ENCODE measurements at regions not wholly inside any gene's neighbourhood (a gene's known extent, or its start where the extent isn't known, plus 50 kb on each side); places are given as distances from the start of the nearest gene placed in this dataset.
"Not testable (repeated sequence)": the region's sequence is repeated elsewhere in the genome, so short reads cannot be mapped to it uniquely, and the experiment has no call there.

- H3K27ac Mint-ChIP-seq, result no peak overlapping the region
- no peaks in the 10 kb centered on the region for H3K36me3 Mint-ChIP-seq
- no peak for DNase-seq (ENCODE audit: low spot score in 2 of 2)
- peaks cover 11 to 16% of the 10 kb centered on the region in 2 donors for H3K9me3 Mint-ChIP-seq
- ATAC-seq, result no peak
Observed at GRCh38 chr13:85142351-85142927, 656.8 kb downstream of the SLITRK6 start.

GRCh38 chr13:85141401-85141800 lies 657.8 kb downstream of the SLITRK6 start:
- peaks cover 11 to 16% of the 10 kb centered on the region in 2 donors for H3K9me3 Mint-ChIP-seq
- H3K27ac Mint-ChIP-seq, result no peak overlapping the region
- no peak for ATAC-seq
- DNase-seq (ENCODE audit: low spot score in 2 of 2), result no peak
- no peaks in the 10 kb centered on the region for H3K36me3 Mint-ChIP-seq

GRCh38 chr13:85140192-85140591 lies 659.0 kb downstream of the SLITRK6 start:
- peaks cover 11 to 16% of the 10 kb centered on the region in 2 donors for H3K9me3 Mint-ChIP-seq
- DNase-seq (ENCODE audit: low spot score in 2 of 2) (no peak), ATAC-seq (no peak)
- H3K27ac Mint-ChIP-seq, result no peak overlapping the region
- H3K36me3 Mint-ChIP-seq, result no peaks in the 10 kb centered on the region

- ATAC-seq (no peak), DNase-seq (ENCODE audit: low spot score in 2 of 2) (no peak)
- no peaks in the 10 kb centered on the region for H3K36me3 Mint-ChIP-seq
- H3K27ac Mint-ChIP-seq, result no peak overlapping the region
- peaks cover 21 to 27% of the 10 kb centered on the region in 2 donors for H3K9me3 Mint-ChIP-seq
Observed at GRCh38 chr13:85137516-85137915, 661.7 kb downstream of the SLITRK6 start.

- no peak for DNase-seq (ENCODE audit: low spot score in 2 of 2)
- Mint-ChIP-seq H3K36me3 (no peaks in the 10 kb centered on the region), H3K27ac (no peak overlapping the region), H3K9me3 (peaks cover 8 to 29% of the 10 kb centered on the region in 2 donors)
- no peak for ATAC-seq
Observed at GRCh38 chr13:85132986-85133385, 666.2 kb downstream of the SLITRK6 start.

GRCh38 chr13:85123501-85123900 lies 675.7 kb downstream of the SLITRK6 start:
- not testable (repeated sequence) for H3K36me3 Mint-ChIP-seq; ATAC-seq; DNase-seq (ENCODE audit: low spot score in 2 of 2); H3K27ac Mint-ChIP-seq; H3K9me3 Mint-ChIP-seq

- H3K27ac Mint-ChIP-seq, result no peak overlapping the region
- H3K36me3 Mint-ChIP-seq, result no peaks in the 10 kb centered on the region
- ATAC-seq (no peak), DNase-seq (ENCODE audit: low spot score in 2 of 2) (no peak)
- H3K9me3 Mint-ChIP-seq, result peaks cover 8 to 11% of the 10 kb centered on the region in 2 donors
Observed at GRCh38 chr13:85108356-85108755, 690.9 kb downstream of the SLITRK6 start.

- Mint-ChIP-seq H3K36me3 (peaks cover 0 to 12% of the 10 kb centered on the region in 2 donors), H3K9me3 (peaks cover 18 to 28% of the 10 kb centered on the region in 2 donors), H3K27ac (no peak overlapping the region)
- DNase-seq (ENCODE audit: low spot score in 2 of 2) (no peak), ATAC-seq (no peak)
Observed at GRCh38 chr13:85099245-85099644, 700.0 kb downstream of the SLITRK6 start.

- ATAC-seq (no peak), DNase-seq (ENCODE audit: low spot score in 2 of 2) (no peak)
- Mint-ChIP-seq H3K27ac (no peak overlapping the region), H3K36me3 (peaks cover 0 to 12% of the 10 kb centered on the region in 2 donors), H3K9me3 (peaks cover 18 to 34% of the 10 kb centered on the region in 2 donors)
Observed at GRCh38 chr13:85095418-85096272, 703.6 kb downstream of the SLITRK6 start.

- Mint-ChIP-seq H3K27ac (no peak overlapping the region), H3K36me3 (peaks cover 0 to 16% of the 10 kb centered on the region in 2 donors), H3K9me3 (peaks cover 17 to 25% of the 10 kb centered on the region in 2 donors)
- ATAC-seq, result no peak
- DNase-seq (ENCODE audit: low spot score in 2 of 2), result no peak
Observed at GRCh38 chr13:85093808-85094207, 705.4 kb downstream of the SLITRK6 start.

- no peak overlapping the region for H3K27ac Mint-ChIP-seq
- ATAC-seq, result no peak
- peaks cover 10 to 20% of the 10 kb centered on the region in 2 donors for H3K9me3 Mint-ChIP-seq
- H3K36me3 Mint-ChIP-seq, result peaks cover 0 to 11% of the 10 kb centered on the region in 2 donors
- DNase-seq (ENCODE audit: low spot score in 2 of 2), result no peak
Observed at GRCh38 chr13:85091631-85092234, 707.5 kb downstream of the SLITRK6 start.

- peaks cover 0 to 6% of the 10 kb centered on the region in 2 donors for H3K36me3 Mint-ChIP-seq
- H3K27ac Mint-ChIP-seq, result no peak overlapping the region
- peaks cover 6 to 15% of the 10 kb centered on the region in 2 donors for H3K9me3 Mint-ChIP-seq
- ATAC-seq (no peak), DNase-seq (ENCODE audit: low spot score in 2 of 2) (no peak)
Observed at GRCh38 chr13:85089186-85089585, 710.0 kb downstream of the SLITRK6 start.

- no peak for ATAC-seq
- Mint-ChIP-seq H3K27ac (no peak overlapping the region), H3K36me3 (no peaks in the 10 kb centered on the region), H3K9me3 (peaks cover 3 to 9% of the 10 kb centered on the region in 2 donors)
- DNase-seq (ENCODE audit: low spot score in 2 of 2), result no peak
Observed at GRCh38 chr13:85080691-85081090, 718.5 kb downstream of the SLITRK6 start.

- no peak for ATAC-seq
- DNase-seq (ENCODE audit: low spot score in 2 of 2), result no peak
- H3K9me3 Mint-ChIP-seq, result peaks cover 5% of the 10 kb centered on the region in 2 donors
- H3K27ac Mint-ChIP-seq, result no peak overlapping the region
- no peaks in the 10 kb centered on the region for H3K36me3 Mint-ChIP-seq
Observed at GRCh38 chr13:85076343-85076742, 722.9 kb downstream of the SLITRK6 start.

- DNase-seq (ENCODE audit: low spot score in 2 of 2), result no peak
- Mint-ChIP-seq H3K36me3 (no peaks in the 10 kb centered on the region), H3K27ac (no peak overlapping the region), H3K9me3 (peaks cover 0 to 5% of the 10 kb centered on the region in 2 donors)
- no peak for ATAC-seq
Observed at GRCh38 chr13:85074543-85075313, 724.5 kb downstream of the SLITRK6 start.

- H3K27ac Mint-ChIP-seq, result no peak overlapping the region
- ATAC-seq, result no peak
- H3K36me3 Mint-ChIP-seq, result no peaks in the 10 kb centered on the region
Observed at GRCh38 chr13:85068231-85068630, 731.0 kb downstream of the SLITRK6 start.

GRCh38 chr13:85040215-85040614 lies 759.0 kb downstream of the SLITRK6 start:
- H3K9me3 Mint-ChIP-seq, result peaks cover 3 to 7% of the 10 kb centered on the region in 2 donors
- H3K27ac Mint-ChIP-seq, result no peak overlapping the region
- DNase-seq (ENCODE audit: low spot score in 2 of 2), result no peak
- ATAC-seq, result no peak
- no peaks in the 10 kb centered on the region for H3K36me3 Mint-ChIP-seq

More at GRCh38 chr13:85068231-85068630, 731.0 kb downstream of the SLITRK6 start:
- H3K9me3 Mint-ChIP-seq, result peaks cover 0 to 5% of the 10 kb centered on the region in 2 donors
- DNase-seq (ENCODE audit: low spot score in 2 of 2), result no peak
